Dedifferentiated amniotic fluid mesenchymal stem cell (primary cell): ENCODE measurements at regions not wholly inside any gene's neighbourhood (a gene's known extent, or its start where the extent isn't known, plus 50 kb on each side); places are given as distances from the start of the nearest gene placed in this dataset.
"Not testable (repeated sequence)": the region's sequence is repeated elsewhere in the genome, so short reads cannot be mapped to it uniquely, and the experiment has no call there.

ENCODE experiments used
- DNase-seq: peaks from one replicate; pipeline ENCODE4 v3.0.0-alpha.2; 2016; ENCODE audit errors: extremely low spot score

- no peak for DNase-seq
Measured at GRCh38 chr3:152891678-152892077, 56.7 kb downstream of the P2RY1 start.

DNA sequence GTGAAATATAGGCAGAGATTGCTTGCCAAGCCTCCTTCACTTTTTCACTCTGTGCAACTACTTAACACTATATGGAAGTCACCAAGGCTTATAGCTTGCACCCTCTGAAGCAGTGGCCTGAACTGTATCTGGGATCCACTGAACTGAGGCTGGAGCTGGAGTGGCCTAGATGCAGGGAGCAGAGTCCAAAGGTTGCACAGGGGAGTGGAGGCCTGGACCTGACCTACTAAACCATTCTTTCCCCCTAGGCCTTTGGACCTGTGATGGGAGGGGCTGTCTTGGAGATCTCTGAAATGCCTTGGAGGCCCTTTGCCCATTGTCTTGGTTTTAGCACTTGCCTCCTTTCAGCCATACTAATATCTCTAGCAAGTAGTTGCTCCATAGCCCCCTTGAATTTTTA is 57.5 kb downstream of the P2RY1 start:
- no peak for DNase-seq

DNA sequence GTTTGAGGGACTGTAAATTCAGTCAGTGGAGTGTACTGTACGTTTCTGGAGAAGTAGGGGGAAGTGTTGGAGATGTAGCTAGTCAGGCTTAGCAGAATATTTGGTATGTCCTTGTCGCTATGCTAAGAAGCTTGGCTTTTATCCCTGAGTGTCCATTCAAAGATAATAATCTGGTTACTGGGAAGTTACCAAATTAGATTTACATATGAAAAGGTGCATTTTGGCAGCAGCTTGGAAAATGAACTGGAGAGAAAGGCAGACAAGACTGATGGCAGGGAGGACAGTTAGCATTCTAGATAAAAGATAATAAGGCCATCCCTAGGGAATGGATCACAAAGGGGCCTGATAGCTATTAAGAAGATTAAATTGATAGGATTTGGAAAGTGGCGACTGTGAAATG is 58.7 kb downstream of the P2RY1 start:
- DNase-seq, result no peak

DNA sequence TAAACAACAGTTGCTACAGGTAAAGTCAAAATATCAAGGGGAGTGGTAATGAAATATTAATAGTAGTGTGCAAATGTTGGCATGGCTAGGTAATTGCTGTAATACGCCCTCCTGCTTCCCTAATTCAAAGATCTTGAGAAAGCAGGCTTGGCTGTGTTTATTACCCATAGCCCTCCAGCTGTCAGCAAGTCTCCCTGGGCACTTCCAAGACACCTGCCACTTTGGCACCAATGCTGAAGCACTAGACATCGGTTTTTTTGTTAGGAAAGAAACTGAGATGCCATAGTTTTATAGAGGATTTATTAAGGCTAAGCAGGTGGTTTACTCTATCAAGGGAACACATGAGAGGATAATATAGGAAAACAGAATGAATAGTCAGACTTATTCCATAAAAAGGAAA is 64.4 kb downstream of the P2RY1 start:
- DNase-seq, result no peak

GRCh38 chr3:152902141-152902669 is 67.3 kb downstream of the P2RY1 start:
- DNase-seq, result no peak

- no peak for DNase-seq
Measured at GRCh38 chr3:152905631-152906030, 70.7 kb downstream of the P2RY1 start.

DNA sequence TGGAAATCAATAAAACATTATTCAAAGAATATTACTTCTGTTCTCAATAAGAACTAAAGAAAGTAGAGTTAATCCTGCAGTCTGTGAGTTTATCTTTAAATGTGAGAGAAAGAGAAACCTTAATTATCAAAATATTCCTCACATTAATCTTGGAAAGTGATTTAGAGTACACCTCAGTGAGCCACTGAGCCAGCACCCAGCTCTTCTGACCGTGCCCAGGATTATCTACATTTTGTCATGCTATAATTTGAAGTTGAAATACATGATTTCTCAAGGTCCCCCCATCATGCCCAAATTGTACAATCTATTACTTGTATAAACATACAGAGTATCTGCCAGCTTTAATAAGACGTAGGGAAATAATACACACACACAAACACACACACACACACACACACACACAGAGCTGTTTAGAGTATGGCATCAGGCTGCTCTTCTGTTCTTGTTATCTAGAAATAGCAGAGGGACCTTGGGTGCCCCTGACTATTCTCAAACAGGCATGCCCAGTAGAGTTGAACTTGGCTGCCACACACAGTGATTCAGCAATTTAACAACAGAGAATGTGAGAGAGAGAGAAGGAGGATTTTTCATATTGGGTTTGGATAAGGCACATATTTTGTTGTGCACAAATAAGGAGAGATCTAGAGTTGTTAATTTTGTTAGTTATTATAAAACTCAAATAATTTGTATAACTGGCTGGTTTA is 74.4 kb downstream of the P2RY1 start:
- DNase-seq, result no peak

DNA sequence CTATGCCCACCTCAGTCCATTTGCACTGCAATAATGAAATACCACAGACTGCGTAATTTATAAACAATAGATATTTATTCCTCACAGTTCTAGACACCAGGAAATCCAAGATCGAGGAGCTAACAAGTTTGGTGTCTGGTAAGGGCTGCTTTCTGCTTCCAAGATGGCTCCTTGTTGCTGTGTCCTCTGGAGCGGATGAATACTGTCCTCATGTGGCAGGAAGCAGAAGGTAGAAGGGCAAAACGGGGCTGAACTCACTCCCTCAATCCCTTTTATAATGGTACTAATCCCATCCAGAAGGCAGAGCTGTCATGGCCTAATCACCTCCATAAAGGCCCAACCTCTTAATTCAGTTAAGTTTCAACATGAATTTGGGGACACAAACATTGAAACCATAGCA is 75.3 kb downstream of the P2RY1 start:
- no peak for DNase-seq

DNA sequence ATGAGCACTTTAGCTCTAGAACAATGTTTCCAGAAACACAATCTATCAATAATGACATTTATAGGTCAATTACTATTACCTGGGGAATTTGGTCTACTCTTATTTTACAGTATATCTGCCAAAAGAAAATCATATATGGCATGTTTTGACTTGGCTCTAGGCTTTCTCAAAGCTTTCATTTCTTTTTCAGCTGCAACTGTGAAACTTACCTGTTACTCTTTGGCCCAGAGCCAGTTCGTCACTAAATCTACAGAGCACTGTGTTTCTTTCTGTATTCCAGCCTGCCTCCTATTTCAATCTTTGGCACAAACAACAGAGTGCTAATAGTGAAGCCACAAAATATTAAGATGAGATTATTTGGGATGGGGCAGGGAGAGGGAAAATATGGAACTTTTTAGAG is 76.0 kb downstream of the P2RY1 start:
- no peak for DNase-seq

GRCh38 chr3:152914743-152915142 is 79.8 kb downstream of the P2RY1 start:
- DNase-seq, result not testable (repeated sequence)

DNA sequence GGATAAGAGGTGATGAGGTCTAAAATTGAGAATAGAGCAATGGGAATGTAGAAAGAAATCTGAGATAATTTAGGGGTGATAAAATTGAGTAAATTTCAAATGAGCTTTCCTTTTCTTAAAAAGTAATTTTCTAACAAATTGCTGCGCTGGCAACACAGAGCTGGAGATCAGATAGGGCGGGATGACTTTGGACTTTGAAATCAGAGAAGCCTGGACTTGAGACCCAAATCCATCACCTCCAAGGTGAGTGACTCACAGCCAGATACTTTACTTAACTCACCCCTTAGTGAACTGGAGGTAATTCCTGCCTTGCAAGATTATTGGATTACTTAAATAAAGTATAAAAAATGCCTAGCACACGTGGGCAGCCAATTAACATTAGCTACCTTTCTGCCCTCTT is 80.8 kb downstream of the P2RY1 start:
- no peak for DNase-seq

- DNase-seq, result no peak
Measured at GRCh38 chr3:152916753-152917279, 81.9 kb downstream of the P2RY1 start.

- no peak for DNase-seq
Measured at GRCh38 chr3:152921351-152921750, 86.4 kb downstream of the P2RY1 start.

DNA sequence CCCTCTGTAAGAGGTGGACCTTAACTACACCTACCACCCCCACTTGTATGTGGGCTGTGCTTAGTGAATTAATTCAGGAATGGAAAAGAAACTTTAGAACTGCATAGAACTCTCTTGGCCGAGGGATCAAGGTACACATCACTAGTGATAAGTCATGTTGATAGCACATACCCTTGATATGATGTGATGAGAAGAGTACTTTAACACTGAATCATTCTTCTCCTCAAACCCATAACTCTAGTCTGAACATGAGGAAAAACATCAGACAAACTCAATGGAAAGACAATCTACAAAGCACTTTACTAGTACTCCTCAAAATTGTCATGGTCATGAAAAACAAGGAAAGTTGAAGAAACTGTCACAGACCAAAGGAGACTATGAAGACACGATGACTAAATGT is 87.6 kb downstream of the P2RY1 start:
- no peak for DNase-seq

DNA sequence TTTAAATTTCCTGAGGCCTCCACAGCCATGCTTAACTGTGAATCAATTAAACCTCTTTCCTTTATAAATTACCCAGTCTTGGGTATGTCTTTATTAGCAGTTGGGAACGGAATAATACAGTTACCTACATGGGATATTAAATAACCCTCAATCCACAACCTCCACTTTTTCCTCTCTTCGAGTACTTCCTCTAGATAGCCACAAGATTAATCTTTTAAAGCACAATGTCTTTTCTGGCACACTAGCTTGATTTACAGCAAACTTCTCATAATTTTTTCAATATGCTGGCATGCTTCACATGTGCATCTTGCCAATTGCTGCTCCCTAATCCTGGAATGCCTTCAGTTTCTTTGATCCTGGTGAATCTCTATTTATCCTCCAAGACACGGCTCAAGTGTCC is 92.2 kb downstream of the P2RY1 start:
- DNase-seq, result no peak

DNA sequence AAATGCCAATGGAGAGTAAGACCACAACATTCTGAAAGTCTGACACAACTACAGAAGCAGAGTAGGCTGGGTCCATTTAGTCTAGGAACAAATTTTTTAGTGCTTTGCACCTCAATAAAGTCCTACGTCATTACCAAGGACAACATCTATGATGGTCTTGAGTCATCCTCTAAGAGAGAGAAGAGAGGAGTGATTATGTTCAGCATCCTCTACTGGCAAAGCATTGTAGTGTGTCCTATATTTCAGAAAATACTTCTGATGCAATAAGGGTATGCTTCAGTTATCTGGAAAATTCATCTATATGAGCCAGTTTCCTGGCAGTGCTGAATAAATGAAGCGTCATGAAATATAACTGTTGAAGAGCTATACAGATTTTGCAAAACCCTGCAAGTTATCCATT is 95.6 kb downstream of the P2RY1 start:
- DNase-seq, result no peak

DNA sequence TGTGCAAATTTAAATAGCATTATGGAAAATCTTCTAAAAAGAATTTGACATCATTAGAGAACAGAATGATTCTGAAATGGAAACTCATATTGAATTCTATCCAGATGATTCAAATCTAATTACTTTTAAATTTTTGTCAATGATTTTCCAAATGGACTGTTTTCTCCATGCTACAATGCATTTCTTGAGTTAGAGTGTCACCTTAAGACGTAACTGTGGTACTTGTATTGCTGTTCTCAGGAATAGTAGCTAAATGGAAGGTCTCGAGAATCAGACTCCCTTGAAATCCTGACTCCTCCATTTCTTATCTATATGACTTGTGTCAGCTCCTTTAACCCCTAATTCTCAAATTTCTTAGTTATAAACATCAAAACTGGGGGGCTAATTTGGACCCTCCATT is 102.3 kb downstream of the P2RY1 start:
- DNase-seq, result no peak

GRCh38 chr3:152938974-152939636 is 104.2 kb downstream of the P2RY1 start:
- DNase-seq, result no peak

DNA sequence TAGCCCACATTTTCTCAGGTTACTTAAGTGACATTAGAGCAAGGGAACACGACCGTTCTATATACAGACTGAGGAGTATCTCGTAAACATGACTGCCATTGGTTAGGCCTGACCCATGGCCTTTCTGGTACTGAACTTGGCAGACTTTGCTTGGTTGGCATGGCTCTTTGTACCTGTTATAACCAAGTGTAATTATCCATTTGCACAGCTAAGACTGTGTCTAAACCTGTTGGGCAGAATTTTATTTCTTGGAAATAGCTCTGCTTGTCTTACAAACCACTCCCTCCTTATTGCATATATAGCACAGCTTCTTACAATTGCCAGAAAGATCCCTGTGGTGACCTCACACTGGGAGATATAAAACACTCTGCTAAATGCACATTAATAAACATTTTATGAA is 106.9 kb downstream of the P2RY1 start:
- no peak for DNase-seq

DNA sequence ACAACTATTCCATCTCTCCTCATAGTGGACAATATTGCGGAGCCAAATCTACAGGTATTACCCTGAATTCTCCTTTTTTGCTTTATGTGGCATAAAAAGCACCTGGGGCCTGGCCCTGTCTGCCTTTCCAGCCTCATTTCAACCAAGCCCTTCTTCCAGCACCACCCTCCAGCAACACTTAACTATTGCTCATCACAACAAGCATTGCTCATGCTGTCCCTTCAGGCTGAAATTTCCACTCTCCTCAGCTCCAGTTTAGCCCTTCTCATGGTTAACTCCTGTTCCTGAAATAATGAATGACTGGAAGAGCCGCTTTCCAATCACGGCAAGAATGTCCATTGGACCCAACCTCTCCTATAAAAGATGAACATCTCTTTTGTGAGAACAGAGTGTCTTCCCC is 107.4 kb downstream of the P2RY1 start:
- DNase-seq, result no peak

GRCh38 chr3:152943645-152944044 is 108.7 kb downstream of the P2RY1 start:
- no peak for DNase-seq

DNA sequence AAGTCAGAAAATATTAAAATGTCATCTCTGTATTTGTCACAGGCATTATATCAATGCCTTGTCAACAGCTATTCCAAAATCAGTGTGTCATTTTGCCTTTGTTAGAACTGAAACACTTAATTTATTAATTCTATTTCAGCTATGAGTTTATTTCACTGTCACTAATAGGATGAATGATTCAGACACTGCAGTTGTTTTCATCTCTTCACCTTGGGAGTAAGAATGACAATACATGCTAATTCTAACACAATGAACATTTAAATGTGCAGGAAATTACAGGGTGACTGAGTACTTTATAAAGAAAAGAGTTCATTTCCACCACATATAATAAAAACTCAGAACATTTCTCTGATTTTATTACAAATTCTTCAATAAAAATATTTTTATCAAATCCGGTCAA is 109.7 kb downstream of the P2RY1 start:
- no peak for DNase-seq

- no peak for DNase-seq
Measured at GRCh38 chr3:152945556-152945955, 110.6 kb downstream of the P2RY1 start.
